B cell (primary cell): ENCODE measurements at regions not wholly inside any gene's neighbourhood (a gene's known extent, or its start where the extent isn't known, plus 50 kb on each side); places are given as distances from the start of the nearest gene placed in this dataset.

ENCODE experiments used
- CTCF ChIP-seq: fragments of 200-600 bp; IDR thresholded peaks from one replicate; pipeline ENCODE4 v1.8.0; 2022; ENCODE audit warnings: antibody characterized with exemption, mild to moderate bottlenecking
- EZH2 ChIP-seq: IDR thresholded peaks from 2 replicates; pipeline ENCODE4 v1.6.1; 2012; ENCODE audit warnings: borderline replicate concordance, low read depth, mild to moderate bottlenecking, moderate library complexity, low read length; ENCODE audit not compliant: insufficient read depth, poor library complexity, severe bottlenecking

GRCh38 chr4:141448490-141448889 is 187.9 kb upstream of the IL15 start:
- TF ChIP-seq EZH2 (no peak), CTCF (no peak)
